K562 (cell line): ENCODE measurements at regions not wholly inside any gene's neighbourhood (a gene's known extent, or its start where the extent isn't known, plus 50 kb on each side); places are given as distances from the start of the nearest gene placed in this dataset.

Source experiments
- ATAC-seq: fragments of 200-7000 bp; cut with Tn5 transposase; 3 replicates; pipeline ENCODE4 v1.9.1; 2020; ENCODE audit warnings: moderate library complexity
- BruUV-seq: library from RNA; stranded (reverse); fragments of 400-500 nt; replicated peaks from 2 replicates; lab custom pipeline; 2021; lab: Mats Ljungman, UMichigan
- CTCF ChIA-PET: fragments of 300-600 bp; formaldehyde crosslinking; extraction: SDS; loops from one replicate; lab custom pipeline; 2021; ENCODE audit warnings: low intra/inter-chr PET ratio; lab: Yijun Ruan, JAX
- POLR2A ChIA-PET: fragments of 300-600, 350-650 bp; sonication (Branson Sonifier 250); formaldehyde crosslinking; extraction: SDS; loops from one replicate; lab custom pipeline; 2021; ENCODE audit warnings: antibody characterized with exemption, inconsistent platforms; lab: Yijun Ruan, JAX
- DNase-seq, 4 experiments: peaks; one replicate each; pipeline versions ENCODE4 v3.0.0 to v3.0.0-alpha.2; 2011 to 2018; ENCODE audit warnings: low spot score in 3 of 4, mixed read lengths in 3 of 4; ENCODE audit errors: extremely low read depth in 1 of 4
- FAIRE-seq: peaks from 2 replicates; lab custom pipeline; 2011; peaks lifted over from hg19 to GRCh38; lab: Jason Lieb, UNC
- H2AFZ ChIP-seq: 2 replicates; pipeline ENCODE4 v1.6.0; 2011; ENCODE audit warnings: low read depth, low read length, control low read depth, inconsistent platforms
- H3K27ac ChIP-seq: fragments of 200-600 bp; 3 replicates; pipeline ENCODE4 v1.8.0; 2011; ENCODE audit warnings: low read depth, mild to moderate bottlenecking, control low read depth, inconsistent platforms, low read length, moderate library complexity, mixed read lengths; ENCODE audit errors: extremely low read depth
- H3K27me3 ChIP-seq, 2 experiments: fragments of 300-600 bp in 1 of 2; 2 replicates in 1 of 2; 3 replicates in 1 of 2; pipeline versions ENCODE4 v1.6.0 to v1.8.0; 2011; ENCODE audit warnings: inconsistent platforms in 2 of 2, low read length in 2 of 2, mild to moderate bottlenecking in 1 of 2, mixed read lengths in 1 of 2, moderate library complexity in 1 of 2; ENCODE audit not compliant: control insufficient read depth in 2 of 2, insufficient read depth in 2 of 2
- H3K36me3 ChIP-seq: fragments of 300-600 bp; 3 replicates; pipeline ENCODE4 v1.8.0; 2011; ENCODE audit warnings: mild to moderate bottlenecking, low read length, inconsistent platforms; ENCODE audit not compliant: control insufficient read depth, insufficient read depth
- H3K4me1 ChIP-seq, 2 experiments: fragments of 200-600 bp in 1 of 2; replicated peaks in 1 of 2; 2 replicates in 1 of 2; 3 replicates in 1 of 2; pipeline versions ENCODE4 v1.5.1 to v1.8.0; 2011; ENCODE audit warnings: inconsistent platforms in 2 of 2, low read length in 2 of 2, mild to moderate bottlenecking in 1 of 2, mixed read lengths in 1 of 2, moderate library complexity in 1 of 2; ENCODE audit not compliant: control insufficient read depth in 2 of 2, insufficient read depth in 2 of 2
- H3K4me2 ChIP-seq: 2 replicates; pipeline ENCODE4 v1.6.1; 2011; ENCODE audit warnings: low read length, control low read depth, inconsistent platforms, mixed read lengths; ENCODE audit not compliant: insufficient read depth
- H3K4me3 ChIP-seq: fragments of 200-600 bp; sonication (generic), shearing (Covaris generic); 2 replicates; pipeline ENCODE4 v1.5.1; 2016; ENCODE audit warnings: control low read depth, inconsistent platforms
- H3K79me2 ChIP-seq: fragments of 200-600 bp; 3 replicates; pipeline ENCODE4 v1.8.0; 2011; ENCODE audit warnings: low read length, inconsistent platforms; ENCODE audit not compliant: control insufficient read depth, insufficient read depth
- H3K9ac ChIP-seq, 2 experiments: 2 replicates each; pipeline versions ENCODE4 v1.6.0 to v1.6.1; 2011; ENCODE audit warnings: low read depth in 2 of 2, low read length in 2 of 2, control low read depth in 1 of 2, inconsistent platforms in 1 of 2, mild to moderate bottlenecking in 1 of 2, mixed read lengths in 1 of 2; ENCODE audit not compliant: insufficient read depth in 1 of 2
- H3K9me1 ChIP-seq: one replicate; pipeline ENCODE4 v1.6.0; 2011; ENCODE audit warnings: inconsistent platforms, mild to moderate bottlenecking, low read length, moderate library complexity; ENCODE audit not compliant: control insufficient read depth, insufficient read depth
- H3K9me3 ChIP-seq: replicated peaks from 2 replicates; pipeline ENCODE4 v1.5.1; 2011; ENCODE audit warnings: low read depth, low read length, inconsistent platforms; ENCODE audit not compliant: control insufficient read depth, insufficient read depth
- H4K20me1 ChIP-seq: replicated peaks from 2 replicates; pipeline ENCODE4 v1.6.1; 2011; ENCODE audit warnings: low read length, inconsistent platforms, mixed read lengths; ENCODE audit not compliant: control insufficient read depth, insufficient read depth
- ATF6 ChIP-seq: sonication (generic); formaldehyde crosslinking; IDR thresholded peaks from 2 replicates; pipeline ENCODE4 v1.4.0; 2020; ENCODE audit warnings: mild to moderate bottlenecking, missing genetic modification reagents
- HDAC8 ChIP-seq: fragments of 450-650 bp; IDR thresholded peaks from 2 replicates; pipeline ENCODE4 v1.6.1; 2016; ENCODE audit warnings: mild to moderate bottlenecking, missing genetic modification characterization, moderate library complexity, missing compliant biosample characterization
- HNRNPLL ChIP-seq: fragments of 200-400 bp; formaldehyde crosslinking; IDR thresholded peaks from 2 replicates; pipeline ENCODE4 v1.6.1; 2017; ENCODE audit warnings: low read length, low read depth, mild to moderate bottlenecking; ENCODE audit not compliant: poor library complexity, severe bottlenecking
- ILK ChIP-seq: fragments of 450-650 bp; IDR thresholded peaks from 2 replicates; pipeline ENCODE4 v1.6.1; 2016; ENCODE audit warnings: missing genetic modification characterization, low read depth, mild to moderate bottlenecking, missing compliant biosample characterization, moderate library complexity, borderline replicate concordance
- MAX ChIP-seq: sonication (generic); formaldehyde crosslinking; IDR thresholded peaks from 2 replicates; pipeline ENCODE4 v1.9.0; 2022; ENCODE audit warnings: mild to moderate bottlenecking, missing genetic modification reagents
- NFYB ChIP-seq: IDR thresholded peaks from 2 replicates; pipeline ENCODE4 v1.6.1; 2011; ENCODE audit warnings: mild to moderate bottlenecking, moderate library complexity; ENCODE audit not compliant: insufficient read length; ENCODE audit errors: extremely low read depth
- RAD51 ChIP-seq: fragments of 450-650 bp; IDR thresholded peaks from 2 replicates; pipeline ENCODE4 v1.7.1; 2016; ENCODE audit warnings: low read depth, mild to moderate bottlenecking, borderline replicate concordance
- SUPT5H ChIP-seq: fragments of 450-650 bp; IDR thresholded peaks from 2 replicates; pipeline ENCODE4 v1.6.1; 2016
- TCF7 ChIP-seq: sonication (generic); IDR thresholded peaks from 2 replicates; pipeline ENCODE4 v1.6.1; 2016; ENCODE audit warnings: antibody characterized with exemption, borderline replicate concordance
- TRIM28 ChIP-seq: fragments of 450-650 bp; IDR thresholded peaks from 2 replicates; pipeline ENCODE4 v1.6.1; 2017
- YBX1 ChIP-seq: fragments of 450-650 bp; IDR thresholded peaks from 2 replicates; pipeline ENCODE4 v1.7.1; 2016; ENCODE audit warnings: mild to moderate bottlenecking
- ZNF639 ChIP-seq, 2 experiments: fragments of 200-800 bp in 1 of 2; sonication (Bioruptor generic) in 1 of 2; sonication (generic) in 1 of 2; formaldehyde crosslinking in 1 of 2; IDR thresholded peaks in 1 of 2; conservative IDR thresholded peaks in 1 of 2; 2 replicates each; pipeline versions ENCODE4 v1.5.0 to v1.6.1; 2016 to 2020; ENCODE audit warnings: missing compliant biosample characterization in 1 of 2, missing genetic modification characterization in 1 of 2, missing genetic modification reagents in 1 of 2
- ZNF778 ChIP-seq: fragments of 450-650 bp; formaldehyde crosslinking; IDR thresholded peaks from 2 replicates; pipeline ENCODE4 v1.4.0; 2020; ENCODE audit warnings: mild to moderate bottlenecking, moderate library complexity
- WGBS: fragments of 100-300 bp; shearing (Covaris generic); methylation state at CpG from one replicate; pipeline ENCODE4 v1.1.6; 2016; ENCODE audit warnings: low coverage, mixed read lengths; ENCODE audit not compliant: insufficient coverage; ENCODE audit errors: missing lambda C conversion rate; 5-methylcytosine and 5-hydroxymethylcytosine counted together
- in situ Hi-C: fragments of 300-500 bp; cut with MboI; formaldehyde crosslinking; loops from 4 replicates; pipeline ENCODE4 v1.15.0; 2018; ENCODE audit warnings: inconsistent platforms, mixed read lengths
- intact Hi-C: fragments of 100-400 bp; cut with micrococcal nuclease; formaldehyde crosslinking; loops from 2 replicates; pipeline ENCODE4 v1.14.2; 2022

- BruUV-seq: no TSS peak
- ChIA-PET POLR2A (no interaction called here), CTCF (no interaction called here)
- no peaks in the 10 kb centered on the region; the same call in 1 of the 2 replicates for H3K9me3 ChIP-seq
- no peak for DNase-seq
- H3K9me1 ChIP-seq: no peaks in the 10 kb centered on the region
- H2AFZ ChIP-seq: no peak overlapping the region
- H3K36me3 ChIP-seq: no peaks in the 10 kb centered on the region
- no peak for TF ChIP-seq TCF7
- no peak for TF ChIP-seq RAD51
- TF ChIP-seq YBX1: no peak
- TF ChIP-seq ZNF639 (CRISPR knock-in tag; conservative IDR thresholded peaks at IDR 0.05 in 1 of 2, IDR thresholded peaks at IDR 0.05 in 1 of 2): no peak
- no peak for TF ChIP-seq MAX (CRISPR knock-in tag)
- no peak for TF ChIP-seq HDAC8
- TF ChIP-seq ZNF778 (CRISPR knock-in tag): no peak
- no peak for TF ChIP-seq HNRNPLL
- TF ChIP-seq ATF6 (CRISPR knock-in tag): no peak
- no peak for TF ChIP-seq SUPT5H
- TF ChIP-seq ILK (tag): no peak
- TF ChIP-seq TRIM28: no peak
- no peak for TF ChIP-seq NFYB
- no peak overlapping the region for H3K4me3 ChIP-seq
- no peaks in the 10 kb centered on the region for H4K20me1 ChIP-seq
- H3K27me3 ChIP-seq: no peaks in the 10 kb centered on the region
- in situ Hi-C loops: no loop called here
- no peaks in the 10 kb centered on the region for H3K4me1 ChIP-seq
- H3K79me2 ChIP-seq: no peaks in the 10 kb centered on the region
- H3K27ac ChIP-seq: no peak overlapping the region
- ATAC-seq: no peak
- FAIRE-seq: no peak
- no peak overlapping the region for H3K9ac ChIP-seq
- 0% methylated on average over 7 of the region's 7 CpGs for WGBS
- no peak overlapping the region for H3K4me2 ChIP-seq
- intact Hi-C loops: no loop called here
Measured at GRCh38 chr6:77074037-77074713, 389.1 kb downstream of the HTR1B start.
